SK-N-MC (cell line): ENCODE measurements at regions not wholly inside any gene's neighbourhood (a gene's known extent, or its start where the extent isn't known, plus 50 kb on each side); places are given as distances from the start of the nearest gene placed in this dataset.

Source experiments
- FOXP2 ChIP-seq: optimal IDR thresholded peaks from 2 replicates; pipeline ENCODE3; 2011; ENCODE audit warnings: mild to moderate bottlenecking, moderate library complexity; ENCODE audit not compliant: insufficient read depth; ENCODE audit errors: extremely low read length, control extremely low read depth
- POLR2AphosphoS5 ChIP-seq: IDR thresholded peaks from 2 replicates; pipeline ENCODE4 v1.6.1; 2012; ENCODE audit warnings: mild to moderate bottlenecking, low read depth, low read length, borderline replicate concordance

DNA sequence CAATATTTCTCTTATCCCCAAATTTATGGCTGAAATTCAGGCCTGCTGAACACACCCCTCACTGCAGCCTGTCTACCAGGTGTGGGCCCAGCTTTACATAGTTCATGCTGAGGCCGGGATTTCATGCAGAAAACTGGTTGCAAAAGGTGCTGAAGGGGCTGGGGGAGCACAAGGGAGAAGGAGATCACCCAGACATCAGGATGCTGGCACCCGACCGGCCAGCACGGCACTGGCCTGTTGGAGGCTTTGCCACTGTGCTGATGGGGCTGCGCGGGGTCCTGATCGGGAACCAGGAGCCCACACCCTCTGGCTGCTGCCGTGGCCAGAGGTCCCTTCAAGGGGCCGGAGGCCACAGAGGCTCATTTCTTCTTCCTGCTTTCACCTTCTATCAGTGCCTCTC, 177.9 kb upstream of the C2CD4B start:
- TF ChIP-seq FOXP2 (no peak), POLR2AphosphoS5 (no peak)
